Neural progenitor cell (in vitro differentiated cells): ENCODE measurements at regions not wholly inside any gene's neighbourhood (a gene's known extent, or its start where the extent isn't known, plus 50 kb on each side); places are given as distances from the start of the nearest gene placed in this dataset.
"Not testable (repeated sequence)": the region's sequence is repeated elsewhere in the genome, so short reads cannot be mapped to it uniquely, and the experiment has no call there.

Source experiments
- DNase-seq: peaks from one replicate; pipeline ENCODE4 v3.0.0-alpha.2; 2016; ENCODE audit warnings: low spot score
- H2AFZ ChIP-seq: fragments of 200-600 bp; sonication (generic); replicated peaks from 2 replicates; pipeline ENCODE4 v1.6.1; 2016; ENCODE audit warnings: antibody characterized with exemption
- H3F3A ChIP-seq: fragments of 200-600 bp; sonication (generic); 2 replicates; pipeline ENCODE4 v1.6.1; 2016; ENCODE audit warnings: antibody characterized with exemption, low read depth
- H3K27ac ChIP-seq: fragments of 200-600 bp; sonication (generic); 2 replicates; pipeline ENCODE4 v1.5.1; 2016; ENCODE audit warnings: mild to moderate bottlenecking
- H3K27me3 ChIP-seq: fragments of 200-600 bp; sonication (generic); 2 replicates; pipeline ENCODE4 v1.6.1; 2016; ENCODE audit warnings: mild to moderate bottlenecking, moderate library complexity
- H3K36me3 ChIP-seq: fragments of 200-600 bp; sonication (generic); 2 replicates; pipeline ENCODE4 v1.5.1; 2016
- H3K4me1 ChIP-seq: fragments of 200-600 bp; sonication (generic); 2 replicates; pipeline ENCODE4 v1.6.1; 2016; ENCODE audit warnings: mixed run types
- H3K4me2 ChIP-seq: fragments of 200-600 bp; sonication (generic); 2 replicates; pipeline ENCODE4 v1.6.1; 2016
- H3K4me3 ChIP-seq: fragments of 200-600 bp; sonication (generic); 2 replicates; pipeline ENCODE4 v1.5.1; 2016
- H3K79me2 ChIP-seq: fragments of 200-600 bp; sonication (generic); 2 replicates; pipeline ENCODE4 v1.6.1; 2016; ENCODE audit warnings: low read depth
- H3K9ac ChIP-seq: fragments of 200-600 bp; sonication (generic); 2 replicates; pipeline ENCODE4 v1.6.1; 2016
- H3K9me3 ChIP-seq: fragments of 200-600 bp; sonication (generic); 2 replicates; pipeline ENCODE4 v1.5.1; 2016; ENCODE audit warnings: low read depth
- H4K20me1 ChIP-seq: fragments of 200-600 bp; sonication (generic); 2 replicates; pipeline ENCODE4 v1.6.1; 2016; ENCODE audit warnings: low read depth
- H3K27ac Mint-ChIP-seq: 3 replicates; pipeline ENCODE4 v1.8.0; 2021; ENCODE audit warnings: mixed read lengths
- H3K27me3 Mint-ChIP-seq: 2 replicates; pipeline ENCODE4 v1.8.0; 2022; ENCODE audit warnings: low read depth, mild to moderate bottlenecking, inconsistent platforms, moderate library complexity, mixed read lengths; ENCODE audit not compliant: insufficient read depth
- H3K36me3 Mint-ChIP-seq: 3 replicates; pipeline ENCODE4 v1.8.0; 2021; ENCODE audit warnings: mixed read lengths
- H3K4me1 Mint-ChIP-seq: 3 replicates; pipeline ENCODE4 v1.8.0; 2021; ENCODE audit warnings: mixed read lengths
- H3K4me3 Mint-ChIP-seq: 3 replicates; pipeline ENCODE4 v1.8.0; 2021; ENCODE audit warnings: mild to moderate bottlenecking, moderate library complexity, mixed read lengths
- H3K9me3 Mint-ChIP-seq: 3 replicates; pipeline ENCODE4 v1.8.0; 2020; ENCODE audit warnings: mixed read lengths
- CTCF ChIP-seq: fragments of 200-600 bp; sonication (generic); IDR thresholded peaks from 2 replicates; pipeline ENCODE4 v1.5.1; 2017; ENCODE audit warnings: antibody characterized with exemption, mild to moderate bottlenecking
- EZH2 ChIP-seq: fragments of 200-600 bp; sonication (generic); IDR thresholded peaks from 2 replicates; pipeline ENCODE4 v1.6.1; 2017; ENCODE audit warnings: antibody characterized with exemption, mild to moderate bottlenecking, moderate library complexity
- EZH2phosphoT487 ChIP-seq: fragments of 200-600 bp; sonication (generic); IDR thresholded peaks from 2 replicates; pipeline ENCODE4 v1.6.1; 2017; ENCODE audit warnings: antibody characterized with exemption

GRCh38 chr7:66564045-66564444, 64.6 kb upstream of the KCTD7 start:
- Mint-ChIP-seq H3K9me3 (no peaks in the 10 kb centered on the region), H3K36me3 (peaks cover 16% of the 10 kb centered on the region), H3K4me3 (no peak overlapping the region), H3K27me3 (no peaks in the 10 kb centered on the region), H3K4me1 (no peaks in the 10 kb centered on the region), H3K27ac (no peak overlapping the region)
- Histone ChIP-seq H3K9me3 (no peaks in the 10 kb centered on the region), H3K4me3 (no peak overlapping the region), H3K36me3 (peaks cover 3% of the 10 kb centered on the region), H3K79me2 (peaks cover 89% of the 10 kb centered on the region), H4K20me1 (peaks cover 43% of the 10 kb centered on the region), H2AFZ (no peak overlapping the region), H3K27ac (no peak overlapping the region), H3K4me2 (no peak overlapping the region), H3F3A (peaks cover 8% of the 10 kb centered on the region), H3K27me3 (no peaks in the 10 kb centered on the region), H3K4me1 (peaks cover 9% of the 10 kb centered on the region), H3K9ac (no peak overlapping the region)
- DNase-seq: no peak
- TF ChIP-seq EZH2phosphoT487 (no peak), EZH2 (no peak), CTCF (no peak)

GRCh38 chr7:66570179-66570578, 58.5 kb upstream of the KCTD7 start:
- not testable (repeated sequence) for H3K4me2 ChIP-seq, H3K27me3 ChIP-seq, H3K4me3 ChIP-seq, DNase-seq, H2AFZ ChIP-seq, H3K4me1 Mint-ChIP-seq, H3K9ac ChIP-seq, H3K9me3 Mint-ChIP-seq, H3K4me3 Mint-ChIP-seq, H3K27me3 Mint-ChIP-seq, H3F3A ChIP-seq, H3K27ac Mint-ChIP-seq, H3K36me3 ChIP-seq, H3K4me1 ChIP-seq, H3K9me3 ChIP-seq, H3K27ac ChIP-seq
- peaks cover 21% of the 10 kb centered on the region for H3K36me3 Mint-ChIP-seq
- peaks cover 49% of the 10 kb centered on the region for H4K20me1 ChIP-seq
- H3K79me2 ChIP-seq: peaks cover 94% of the 10 kb centered on the region

GRCh38 chr7:66571568-66571967, 57.1 kb upstream of the KCTD7 start:
- peaks cover 9% of the 10 kb centered on the region for H3K4me1 ChIP-seq
- no peak overlapping the region for H3K27ac ChIP-seq
- Mint-ChIP-seq H3K27me3 (peaks cover 3% of the 10 kb centered on the region), H3K4me1 (peaks cover 3% of the 10 kb centered on the region), H3K36me3 (peaks cover 21% of the 10 kb centered on the region), H3K4me3 (no peak overlapping the region), H3K27ac (no peak overlapping the region), H3K9me3 (no peaks in the 10 kb centered on the region)
- H3K4me3 ChIP-seq: no peak overlapping the region
- DNase-seq: no peak
- peaks cover 3% of the 10 kb centered on the region for H3K36me3 ChIP-seq
- no peaks in the 10 kb centered on the region for H3K27me3 ChIP-seq
- TF ChIP-seq EZH2: no peak
- TF ChIP-seq CTCF: no peak
- TF ChIP-seq EZH2phosphoT487: no peak
- peaks cover 95% of the 10 kb centered on the region for H3K79me2 ChIP-seq
- no peak overlapping the region for H2AFZ ChIP-seq
- no peak overlapping the region for H3K9ac ChIP-seq
- H3K4me2 ChIP-seq: no peak overlapping the region
- H3K9me3 ChIP-seq: no peaks in the 10 kb centered on the region
- peaks cover 4% of the 10 kb centered on the region for H3F3A ChIP-seq
- peaks cover 58% of the 10 kb centered on the region for H4K20me1 ChIP-seq

- H3K4me3 Mint-ChIP-seq, H3K9ac ChIP-seq, H3K4me3 ChIP-seq, H3F3A ChIP-seq, H3K4me2 ChIP-seq, H3K27me3 ChIP-seq, H2AFZ ChIP-seq, H3K27ac Mint-ChIP-seq, H3K36me3 ChIP-seq, DNase-seq, H3K27ac ChIP-seq, H3K4me1 Mint-ChIP-seq, H3K27me3 Mint-ChIP-seq, H3K9me3 Mint-ChIP-seq, H3K9me3 ChIP-seq, H3K4me1 ChIP-seq: not testable (repeated sequence)
- H4K20me1 ChIP-seq: peaks cover 71% of the 10 kb centered on the region
- H3K79me2 ChIP-seq: peaks cover 95% of the 10 kb centered on the region
- peaks cover 14% of the 10 kb centered on the region for H3K36me3 Mint-ChIP-seq
Observed at GRCh38 chr7:66573782-66574495, 54.7 kb upstream of the KCTD7 start.

GRCh38 chr7:66574768-66575167, 53.9 kb upstream of the KCTD7 start:
- not testable (repeated sequence) for H3K27ac ChIP-seq, H3K4me3 Mint-ChIP-seq, H3F3A ChIP-seq, H3K27me3 Mint-ChIP-seq, H3K27me3 ChIP-seq, H2AFZ ChIP-seq, DNase-seq, H3K4me1 ChIP-seq, H3K9ac ChIP-seq, H3K4me2 ChIP-seq, H3K36me3 ChIP-seq, H3K27ac Mint-ChIP-seq, H3K9me3 Mint-ChIP-seq, H3K4me3 ChIP-seq, H3K4me1 Mint-ChIP-seq, H3K9me3 ChIP-seq
- peaks cover 95% of the 10 kb centered on the region for H3K79me2 ChIP-seq
- H3K36me3 Mint-ChIP-seq: peaks cover 17% of the 10 kb centered on the region
- H4K20me1 ChIP-seq: peaks cover 72% of the 10 kb centered on the region
